HG03378 (cell line): ENCODE measurements at regions not wholly inside any gene's neighbourhood (a gene's known extent, or its start where the extent isn't known, plus 50 kb on each side); places are given as distances from the start of the nearest gene placed in this dataset.
"Not testable (repeated sequence)": the region's sequence is repeated elsewhere in the genome, so short reads cannot be mapped to it uniquely, and the experiment has no call there.

Experiments
- ATAC-seq: cut with Tn5 transposase; IDR thresholded peaks from one replicate; pipeline ENCODE4 v1.9.1; 2021; ENCODE audit warnings: mild to moderate bottlenecking, moderate library complexity; ENCODE audit not compliant: unreplicated experiment

- no peak for ATAC-seq
Observed at GRCh38 chr12:105622846-105623736, 292.6 kb downstream of the C12orf75 start.

GRCh38 chr12:105626653-105627052 lies 296.2 kb downstream of the C12orf75 start:
- ATAC-seq = no peak

- no peak for ATAC-seq
Observed at GRCh38 chr12:105637470-105637869, 307.0 kb downstream of the C12orf75 start.

- ATAC-seq = no peak
Observed at GRCh38 chr12:105640761-105641160, 310.3 kb downstream of the C12orf75 start.

GRCh38 chr12:105641749-105642148 lies 311.3 kb downstream of the C12orf75 start:
- ATAC-seq = no peak

GRCh38 chr12:105644770-105645169 lies 314.3 kb downstream of the C12orf75 start:
- no peak for ATAC-seq

- no peak for ATAC-seq
Observed at GRCh38 chr12:105654606-105655005, 324.1 kb downstream of the C12orf75 start.

GRCh38 chr12:105658389-105658788 lies 327.9 kb downstream of the C12orf75 start:
- ATAC-seq = no peak

GRCh38 chr12:105659355-105660075 lies 329.0 kb downstream of the C12orf75 start:
- ATAC-seq = no peak

GRCh38 chr12:105664765-105665164 lies 334.3 kb downstream of the C12orf75 start:
- not testable (repeated sequence) for ATAC-seq

GRCh38 chr12:105665366-105665765 lies 334.9 kb downstream of the C12orf75 start:
- no peak for ATAC-seq

GRCh38 chr12:105667973-105668743 lies 337.7 kb downstream of the C12orf75 start:
- ATAC-seq = no peak

- no peak for ATAC-seq
Observed at GRCh38 chr12:105670672-105671071, 340.2 kb downstream of the C12orf75 start.

GRCh38 chr12:105671720-105672119 lies 341.2 kb downstream of the C12orf75 start:
- ATAC-seq = no peak

GRCh38 chr12:105672121-105672975 lies 341.9 kb downstream of the C12orf75 start:
- no peak for ATAC-seq

- no peak for ATAC-seq
Observed at GRCh38 chr12:105674871-105675699, 344.6 kb downstream of the C12orf75 start.

GRCh38 chr12:105676694-105677093 lies 346.2 kb downstream of the C12orf75 start:
- no peak for ATAC-seq

- no peak for ATAC-seq
Observed at GRCh38 chr12:105677672-105678071, 347.2 kb downstream of the C12orf75 start.

- no peak for ATAC-seq
Observed at GRCh38 chr12:105679982-105680381, 349.5 kb downstream of the C12orf75 start.
